Spleen (tissue), 7 donors: ENCODE measurements at regions not wholly inside any gene's neighbourhood (a gene's known extent, or its start where the extent isn't known, plus 50 kb on each side); places are given as distances from the start of the nearest gene placed in this dataset.

Experiments
- POLR2A ChIP-seq, 3 donors: fragments of 450-650 bp; IDR thresholded peaks; one replicate each; pipeline ENCODE4 v1.5.1; 2017; ENCODE audit warnings: antibody characterized with exemption in 3 of 3, mild to moderate bottlenecking in 1 of 3
- POLR2AphosphoS5 ChIP-seq, 3 donors: sonication (generic); formaldehyde crosslinking; IDR thresholded peaks; one replicate each; pipeline ENCODE4 v1.5.1; 2017; ENCODE audit warnings: antibody characterized with exemption in 3 of 3
- TF ChIP-seq, protein P1 (sequence below), 11 experiments: fragments of 200-600 bp in 7 of 11; fragments of 450-650 bp in 4 of 11; sonication (generic) in 4 of 11; IDR thresholded peaks in 8 of 11; conservative IDR thresholded peaks in 3 of 11; 1 replicate in 7 of 11; 2 replicates in 4 of 11; pipeline versions ENCODE4 v1.4.0 to v1.8.0; 2016 to 2021; ENCODE audit warnings: antibody characterized with exemption in 11 of 11, inconsistent platforms in 4 of 11, mild to moderate bottlenecking in 1 of 11
- donor health status: DM: no; HTN: no; CAD: no; lungs with moderate emphysema.
- donor health status: DM: no; HTN: no; CAD: no.
- donor health status: DM: no; HTN: no; CAD: no.

DNA sequence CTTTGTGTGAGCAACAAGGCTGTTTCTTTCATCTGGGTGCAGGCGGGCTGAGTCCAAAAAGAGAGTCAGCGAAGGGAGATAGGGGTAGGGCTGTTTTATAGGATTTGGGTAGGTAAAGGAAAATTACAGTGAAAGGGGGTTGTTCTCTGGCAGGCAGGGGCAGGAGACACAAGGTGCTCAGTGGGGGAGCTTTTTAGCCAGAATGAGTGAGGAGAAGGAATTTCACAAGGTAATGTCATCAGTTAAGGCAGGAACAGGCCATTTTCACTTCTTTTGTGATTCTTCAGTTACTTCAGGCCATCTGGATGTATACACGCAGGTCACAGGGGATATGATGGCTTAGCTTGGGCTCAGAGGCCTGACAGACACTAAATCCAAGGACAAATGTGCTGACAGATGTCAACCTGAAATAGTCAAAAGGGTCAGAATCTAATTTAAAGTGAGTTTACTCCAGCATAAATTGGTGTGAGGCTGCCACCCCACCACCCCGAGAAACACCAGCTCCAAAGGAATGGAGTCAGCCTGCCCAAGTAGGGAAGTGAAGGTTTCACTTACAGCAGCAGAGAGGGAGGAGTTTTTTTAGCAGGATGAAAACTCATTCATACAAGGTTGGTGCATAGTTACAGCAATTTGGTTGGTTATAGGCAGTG, 560.0 kb upstream of the CDH4 start:
- TF ChIP-seq, protein P1, sequence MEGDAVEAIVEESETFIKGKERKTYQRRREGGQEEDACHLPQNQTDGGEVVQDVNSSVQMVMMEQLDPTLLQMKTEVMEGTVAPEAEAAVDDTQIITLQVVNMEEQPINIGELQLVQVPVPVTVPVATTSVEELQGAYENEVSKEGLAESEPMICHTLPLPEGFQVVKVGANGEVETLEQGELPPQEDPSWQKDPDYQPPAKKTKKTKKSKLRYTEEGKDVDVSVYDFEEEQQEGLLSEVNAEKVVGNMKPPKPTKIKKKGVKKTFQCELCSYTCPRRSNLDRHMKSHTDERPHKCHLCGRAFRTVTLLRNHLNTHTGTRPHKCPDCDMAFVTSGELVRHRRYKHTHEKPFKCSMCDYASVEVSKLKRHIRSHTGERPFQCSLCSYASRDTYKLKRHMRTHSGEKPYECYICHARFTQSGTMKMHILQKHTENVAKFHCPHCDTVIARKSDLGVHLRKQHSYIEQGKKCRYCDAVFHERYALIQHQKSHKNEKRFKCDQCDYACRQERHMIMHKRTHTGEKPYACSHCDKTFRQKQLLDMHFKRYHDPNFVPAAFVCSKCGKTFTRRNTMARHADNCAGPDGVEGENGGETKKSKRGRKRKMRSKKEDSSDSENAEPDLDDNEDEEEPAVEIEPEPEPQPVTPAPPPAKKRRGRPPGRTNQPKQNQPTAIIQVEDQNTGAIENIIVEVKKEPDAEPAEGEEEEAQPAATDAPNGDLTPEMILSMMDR (IDR thresholded peaks at IDR 0.05 in 8 of 11, conservative IDR thresholded peaks at IDR 0.05 in 3 of 11) = no peak
- TF ChIP-seq POLR2AphosphoS5 (IDR thresholded peaks at IDR 0.05) = no peak
- no peak for TF ChIP-seq POLR2A (IDR thresholded peaks at IDR 0.05)
